T-helper 2 cell treated with Interferon-gamma antibody and Interleukin-4, amounts not matched to agents 100 ng/mL and 5 ng/mL, for 36 hours (primary cell): ENCODE measurements at regions not wholly inside any gene's neighbourhood (a gene's known extent, or its start where the extent isn't known, plus 50 kb on each side); places are given as distances from the start of the nearest gene placed in this dataset.

Experiments used
- intact Hi-C: fragments of 100-400 bp; cut with micrococcal nuclease; formaldehyde crosslinking; loops from one replicate; pipeline ENCODE4 v1.15.1; 2023

- intact Hi-C loops = no loop called here
Observed at GRCh38 chr3:154775821-154776548, 304.1 kb upstream of the MME start.

GRCh38 chr3:154766765-154767503 is 313.2 kb upstream of the MME start:
- intact Hi-C loops = no loop called here

GRCh38 chr3:154764856-154765640 is 315.1 kb upstream of the MME start:
- intact Hi-C loops = no loop called here

GRCh38 chr3:154762486-154762885 is 317.6 kb upstream of the MME start:
- intact Hi-C loops = no loop called here

GRCh38 chr3:154759966-154760365 is 320.2 kb upstream of the MME start:
- intact Hi-C loops = loop anchor here (5.0 kb wide), 1 partner anchor 942 kb away; no protein-coding TSS in a partner anchor

GRCh38 chr3:154758109-154758868 is 321.8 kb upstream of the MME start:
- intact Hi-C loops = loop anchor here (5.0 kb wide), 1 partner anchor 944 kb away; no protein-coding TSS in a partner anchor

GRCh38 chr3:154753101-154753500 is 323.1 kb upstream of the GPR149 start:
- intact Hi-C loops = no loop called here

GRCh38 chr3:154749514-154749913 is 319.5 kb upstream of the GPR149 start:
- intact Hi-C loops = no loop called here

- intact Hi-C loops = no loop called here
Observed at GRCh38 chr3:154745929-154746328, 315.9 kb upstream of the GPR149 start.

GRCh38 chr3:154745122-154745521 is 315.1 kb upstream of the GPR149 start:
- intact Hi-C loops = no loop called here

- intact Hi-C loops = no loop called here
Observed at GRCh38 chr3:154743418-154743817, 313.4 kb upstream of the GPR149 start.

- intact Hi-C loops = no loop called here
Observed at GRCh38 chr3:154734468-154734867, 304.5 kb upstream of the GPR149 start.

- intact Hi-C loops = no loop called here
Observed at GRCh38 chr3:154730186-154730585, 300.2 kb upstream of the GPR149 start.

- intact Hi-C loops = no loop called here
Observed at GRCh38 chr3:154729741-154730140, 299.8 kb upstream of the GPR149 start.

- intact Hi-C loops = no loop called here
Observed at GRCh38 chr3:154728285-154728684, 298.3 kb upstream of the GPR149 start.

- intact Hi-C loops = no loop called here
Observed at GRCh38 chr3:154720921-154721320, 290.9 kb upstream of the GPR149 start.

GRCh38 chr3:154718053-154718452 is 288.1 kb upstream of the GPR149 start:
- intact Hi-C loops = no loop called here

- intact Hi-C loops = no loop called here
Observed at GRCh38 chr3:154716170-154716569, 286.2 kb upstream of the GPR149 start.

GRCh38 chr3:154708554-154708953 is 278.6 kb upstream of the GPR149 start:
- intact Hi-C loops = no loop called here

- intact Hi-C loops = no loop called here
Observed at GRCh38 chr3:154701055-154701454, 271.1 kb upstream of the GPR149 start.

GRCh38 chr3:154690413-154690812 is 260.4 kb upstream of the GPR149 start:
- intact Hi-C loops = no loop called here
